Kidney (tissue), 13 donors: ENCODE measurements at regions not wholly inside any gene's neighbourhood (a gene's known extent, or its start where the extent isn't known, plus 50 kb on each side); places are given as distances from the start of the nearest gene placed in this dataset.

ENCODE experiments used
- DNase-seq, 5 donors: peaks; one replicate each; pipeline ENCODE4 v3.0.0-alpha.2; 2013 to 2020
- FAIRE-seq: peaks from 2 replicates; lab custom pipeline; 2012; peaks lifted over from hg19 to GRCh38; lab: Jason Lieb, UNC
- H3K27ac ChIP-seq, 2 donors: one replicate each; pipeline ENCODE4 v1.7.0; 2013; ENCODE audit warnings: low read depth in 2 of 2, low read length in 2 of 2, inconsistent platforms in 1 of 2
- H3K27me3 ChIP-seq: one replicate; pipeline ENCODE4 v1.7.1; 2013; ENCODE audit warnings: low read length, inconsistent platforms; ENCODE audit not compliant: control insufficient read depth, insufficient read depth
- H3K36me3 ChIP-seq, 3 donors: one replicate each; pipeline versions ENCODE4 v1.7.0 to v1.7.1; 2013; ENCODE audit warnings: low read length in 3 of 3, control low read depth in 1 of 3, inconsistent platforms in 1 of 3; ENCODE audit not compliant: insufficient read depth in 3 of 3, control insufficient read depth in 2 of 3
- H3K4me1 ChIP-seq, 3 donors: one replicate each; pipeline versions ENCODE4 v1.7.0 to v1.7.1; 2013; ENCODE audit warnings: low read length in 3 of 3, inconsistent platforms in 1 of 3, low read depth in 1 of 3; ENCODE audit not compliant: control insufficient read depth in 2 of 3, insufficient read depth in 2 of 3
- H3K4me3 ChIP-seq, 3 donors: one replicate each; pipeline versions ENCODE4 v1.7.0 to v1.8.1; 2013; ENCODE audit warnings: low read length in 3 of 3, control low read depth in 1 of 3, inconsistent platforms in 1 of 3
- H3K9ac ChIP-seq, 3 donors: one replicate each; pipeline versions ENCODE4 v1.7.0 to v1.7.1; 2013; ENCODE audit warnings: low read length in 3 of 3, control low read depth in 1 of 3, inconsistent platforms in 1 of 3
- H3K9me3 ChIP-seq, 3 donors: one replicate each; pipeline versions ENCODE4 v1.7.0 to v1.7.1; 2013; ENCODE audit warnings: low read length in 3 of 3, control low read depth in 1 of 3, inconsistent platforms in 1 of 3; ENCODE audit not compliant: control insufficient read depth in 2 of 3, insufficient read depth in 1 of 3
- intact Hi-C: fragments of 100-400 bp; cut with DNase I; formaldehyde crosslinking; loops from one replicate; pipeline ENCODE4 v1.11.1; 2022
- TF ChIP-seq, protein P1 (sequence below): IDR thresholded peaks from 3 replicates; pipeline ENCODE4 v1.5.1; 2012; ENCODE audit warnings: mild to moderate bottlenecking, moderate library complexity, borderline replicate concordance; ENCODE audit not compliant: insufficient read depth; ENCODE audit errors: extremely low read depth
- donor health status: control.
- donor health status: control.
- donor health status: control.
- donor health status: control.
- donor health status: control.
- donor health status: DM: yes; HTN: yes; CAD: no.
- donor health status: Normal renal cell carcinoma (clear cell type).

DNA sequence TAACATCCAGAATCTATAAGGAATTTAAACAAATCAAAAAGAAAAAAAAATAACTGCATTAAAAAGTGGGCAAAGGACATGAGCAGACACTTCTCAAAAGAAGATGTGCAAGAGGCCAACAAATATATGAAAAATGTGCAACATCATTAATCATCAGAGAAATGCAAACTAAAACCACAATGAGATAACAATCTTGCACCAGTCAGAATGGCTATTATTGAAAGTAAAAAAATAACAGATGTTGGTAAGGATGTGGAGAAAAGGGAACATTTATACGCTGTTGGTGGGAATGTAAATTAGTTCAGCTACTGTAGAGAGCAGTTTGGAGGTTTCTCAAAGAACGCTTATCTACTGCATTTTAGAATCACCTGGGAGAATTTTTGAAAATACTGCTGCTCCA lies 186.1 kb downstream of the OTOL1 start:
- H3K36me3 ChIP-seq: no peaks in the 10 kb centered on the region
- no peaks in the 10 kb centered on the region for H3K9me3 ChIP-seq
- FAIRE-seq (no peak), DNase-seq (no peak)
- H3K9ac ChIP-seq: no peak overlapping the region
- H3K27ac ChIP-seq: no peak overlapping the region
- TF ChIP-seq, protein P1, sequence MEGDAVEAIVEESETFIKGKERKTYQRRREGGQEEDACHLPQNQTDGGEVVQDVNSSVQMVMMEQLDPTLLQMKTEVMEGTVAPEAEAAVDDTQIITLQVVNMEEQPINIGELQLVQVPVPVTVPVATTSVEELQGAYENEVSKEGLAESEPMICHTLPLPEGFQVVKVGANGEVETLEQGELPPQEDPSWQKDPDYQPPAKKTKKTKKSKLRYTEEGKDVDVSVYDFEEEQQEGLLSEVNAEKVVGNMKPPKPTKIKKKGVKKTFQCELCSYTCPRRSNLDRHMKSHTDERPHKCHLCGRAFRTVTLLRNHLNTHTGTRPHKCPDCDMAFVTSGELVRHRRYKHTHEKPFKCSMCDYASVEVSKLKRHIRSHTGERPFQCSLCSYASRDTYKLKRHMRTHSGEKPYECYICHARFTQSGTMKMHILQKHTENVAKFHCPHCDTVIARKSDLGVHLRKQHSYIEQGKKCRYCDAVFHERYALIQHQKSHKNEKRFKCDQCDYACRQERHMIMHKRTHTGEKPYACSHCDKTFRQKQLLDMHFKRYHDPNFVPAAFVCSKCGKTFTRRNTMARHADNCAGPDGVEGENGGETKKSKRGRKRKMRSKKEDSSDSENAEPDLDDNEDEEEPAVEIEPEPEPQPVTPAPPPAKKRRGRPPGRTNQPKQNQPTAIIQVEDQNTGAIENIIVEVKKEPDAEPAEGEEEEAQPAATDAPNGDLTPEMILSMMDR: no peak
- H3K4me3 ChIP-seq: no peak overlapping the region
- no peaks in the 10 kb centered on the region for H3K27me3 ChIP-seq
- intact Hi-C loops: no loop called here
- no peaks in the 10 kb centered on the region for H3K4me1 ChIP-seq

DNA sequence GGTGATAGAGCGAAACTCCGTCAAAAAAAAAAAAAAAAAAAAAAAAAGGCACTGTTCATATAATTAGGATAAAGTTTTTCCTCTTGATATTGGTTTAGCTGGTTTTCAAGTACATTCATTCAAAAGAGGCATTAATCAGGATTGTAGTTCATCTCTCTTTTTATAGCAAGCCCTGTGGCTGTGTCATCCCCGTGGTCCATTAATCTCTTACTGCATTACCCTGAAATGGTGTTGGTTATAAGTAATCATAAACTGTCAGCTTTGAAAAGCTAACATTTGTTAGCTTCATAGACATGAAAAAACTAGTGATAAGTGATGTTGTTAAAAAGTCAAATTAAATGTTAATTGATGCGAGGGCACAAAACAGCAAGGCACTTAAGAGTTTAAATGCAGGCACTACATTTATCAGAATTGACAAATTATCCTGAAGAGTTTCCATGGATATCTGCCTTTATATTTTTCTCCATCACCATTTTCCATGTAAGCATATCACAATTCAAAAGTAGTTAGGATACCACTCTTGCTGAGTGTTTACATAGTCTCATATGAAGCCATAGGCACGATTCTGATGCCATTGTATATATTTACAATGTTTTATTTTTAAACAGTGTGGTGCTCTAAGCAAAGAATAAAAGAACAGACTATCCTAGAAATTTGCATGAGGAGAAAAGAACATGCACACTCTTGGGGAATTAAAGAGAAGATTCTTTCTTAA lies 193.1 kb downstream of the OTOL1 start:
- no peaks in the 10 kb centered on the region for H3K27me3 ChIP-seq
- DNase-seq (no peak), FAIRE-seq (no peak)
- H3K9ac ChIP-seq: no peak overlapping the region
- no peaks in the 10 kb centered on the region for H3K9me3 ChIP-seq
- no peak overlapping the region for H3K27ac ChIP-seq
- no peaks in the 10 kb centered on the region for H3K36me3 ChIP-seq
- intact Hi-C loops: no loop called here
- H3K4me3 ChIP-seq: no peak overlapping the region
- no peaks in the 10 kb centered on the region for H3K4me1 ChIP-seq
- TF ChIP-seq, protein P1: no peak

DNA sequence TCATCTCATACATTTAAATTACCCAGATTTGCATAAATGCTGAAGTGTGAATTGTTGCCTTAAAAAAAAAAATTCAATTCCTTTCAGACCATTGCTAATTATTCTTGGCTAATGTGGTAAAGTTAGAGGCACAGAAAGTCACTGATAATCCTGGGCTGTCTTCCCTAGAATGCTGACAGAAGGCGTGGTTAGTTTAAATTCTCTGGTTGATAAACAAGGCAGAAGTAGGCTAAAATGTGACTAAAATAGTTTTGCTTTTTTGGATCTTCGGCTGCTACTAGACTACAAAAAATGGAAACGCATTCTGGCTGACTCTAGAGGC lies 193.7 kb downstream of the OTOL1 start:
- Histone ChIP-seq H3K36me3 (no peaks in the 10 kb centered on the region), H3K4me1 (no peaks in the 10 kb centered on the region), H3K27ac (no peak overlapping the region), H3K9ac (no peak overlapping the region), H3K4me3 (no peak overlapping the region), H3K27me3 (no peaks in the 10 kb centered on the region), H3K9me3 (no peaks in the 10 kb centered on the region)
- intact Hi-C loops: no loop called here
- FAIRE-seq (no peak), DNase-seq (no peak)
- TF ChIP-seq, protein P1: no peak

DNA sequence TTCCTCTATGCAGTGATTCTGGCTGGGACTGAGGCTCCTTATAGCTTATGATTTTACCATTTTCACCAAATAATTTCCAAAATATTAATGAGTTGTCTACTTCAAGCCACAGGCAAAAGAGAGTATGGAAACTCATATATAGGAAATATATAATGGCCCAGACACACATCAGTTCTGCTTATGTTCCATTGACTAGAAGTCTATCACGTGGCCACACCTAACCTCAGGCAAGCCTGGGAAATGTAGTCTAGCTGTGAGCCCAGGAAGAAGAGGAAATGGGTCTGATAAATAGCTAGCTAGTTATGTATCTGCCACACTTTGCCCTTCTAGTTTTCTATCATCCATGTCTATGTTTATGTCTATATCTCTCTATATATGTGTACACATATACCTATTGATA lies 195.1 kb downstream of the OTOL1 start:
- H3K36me3 ChIP-seq: no peaks in the 10 kb centered on the region
- DNase-seq: no peak
- no peaks in the 10 kb centered on the region for H3K9me3 ChIP-seq
- no peak overlapping the region for H3K9ac ChIP-seq
- no peak overlapping the region for H3K4me3 ChIP-seq
- no peaks in the 10 kb centered on the region for H3K27me3 ChIP-seq
- TF ChIP-seq, protein P1: no peak
- no peaks in the 10 kb centered on the region for H3K4me1 ChIP-seq
- no peak overlapping the region for H3K27ac ChIP-seq
- intact Hi-C loops: no loop called here
- FAIRE-seq: no peak
